CD14-positive monocyte (primary cell): ENCODE measurements at regions not wholly inside any gene's neighbourhood (a gene's known extent, or its start where the extent isn't known, plus 50 kb on each side); places are given as distances from the start of the nearest gene placed in this dataset.

Experiments used
- DNase-seq, 3 donors: peaks; one replicate each; pipeline ENCODE4 v3.0.0-alpha.2; 2011 to 2022
- H2AFZ ChIP-seq: 2 replicates; pipeline ENCODE4 v1.6.0; 2012; ENCODE audit warnings: mild to moderate bottlenecking, low read depth, low read length, inconsistent platforms; ENCODE audit not compliant: insufficient read depth, poor library complexity, severe bottlenecking
- H3K27ac ChIP-seq, 2 donors: 1 replicate in 1 of 2; 2 replicates in 1 of 2; pipeline ENCODE4 v1.5.1; 2012 to 2013; ENCODE audit warnings: low read length in 2 of 2, control low read depth in 1 of 2, inconsistent platforms in 1 of 2, low read depth in 1 of 2, mild to moderate bottlenecking in 1 of 2
- H3K27me3 ChIP-seq, 2 donors: one replicate each; pipeline versions ENCODE4 v1.6.0 to v1.6.1; 2011 to 2013; ENCODE audit warnings: low read length in 2 of 2; ENCODE audit not compliant: control insufficient read depth in 2 of 2, insufficient read depth in 2 of 2
- H3K36me3 ChIP-seq, 2 donors: replicated peaks in 1 of 2; 1 replicate in 1 of 2; 2 replicates in 1 of 2; pipeline versions ENCODE4 v1.5.1 to v1.6.1; 2012 to 2013; ENCODE audit warnings: low read length in 2 of 2, control low read depth in 1 of 2, inconsistent platforms in 1 of 2, mild to moderate bottlenecking in 1 of 2; ENCODE audit not compliant: insufficient read depth in 2 of 2, control insufficient read depth in 1 of 2
- H3K4me1 ChIP-seq, 2 donors: 1 replicate in 1 of 2; 2 replicates in 1 of 2; pipeline versions ENCODE4 v1.5.1 to v1.6.1; 2012 to 2013; ENCODE audit warnings: low read length in 2 of 2, control low read depth in 1 of 2, inconsistent platforms in 1 of 2, mild to moderate bottlenecking in 1 of 2, moderate library complexity in 1 of 2; ENCODE audit not compliant: insufficient read depth in 2 of 2, control insufficient read depth in 1 of 2
- H3K4me2 ChIP-seq: replicated peaks from 2 replicates; pipeline ENCODE3; 2012; ENCODE audit warnings: low read length, moderate library complexity, mild to moderate bottlenecking; ENCODE audit not compliant: poor library complexity, severe bottlenecking; ENCODE audit errors: extremely low read depth
- H3K4me3 ChIP-seq, 3 experiments: fragments of 200-600 bp in 1 of 3; sonication (generic) in 1 of 3; replicated peaks in 1 of 3; 1 replicate in 2 of 3; 2 replicates in 1 of 3; pipeline ENCODE4 v1.5.1; 2011 to 2013; ENCODE audit warnings: low read length in 3 of 3, mild to moderate bottlenecking in 3 of 3, control low read depth in 2 of 3, low read depth in 2 of 3, inconsistent platforms in 1 of 3, moderate library complexity in 1 of 3
- H3K79me2 ChIP-seq: 2 replicates; pipeline ENCODE4 v1.6.0; 2012; ENCODE audit warnings: mild to moderate bottlenecking, control low read depth, inconsistent platforms, low read length, moderate library complexity; ENCODE audit not compliant: insufficient read depth
- H3K9ac ChIP-seq: 2 replicates; pipeline ENCODE4 v1.6.0; 2017; ENCODE audit warnings: low read length, mild to moderate bottlenecking; ENCODE audit not compliant: insufficient read depth, poor library complexity, severe bottlenecking
- H3K9me3 ChIP-seq, 2 donors: replicated peaks in 1 of 2; 1 replicate in 1 of 2; 2 replicates in 1 of 2; pipeline versions ENCODE4 v1.5.1 to v1.6.1; 2012 to 2013; ENCODE audit warnings: low read length in 2 of 2, control low read depth in 1 of 2; ENCODE audit not compliant: control insufficient read depth in 1 of 2, insufficient read depth in 1 of 2
- H4K20me1 ChIP-seq: 2 replicates; pipeline ENCODE4 v1.6.0; 2012; ENCODE audit warnings: mild to moderate bottlenecking, low read length, control low read depth, moderate library complexity; ENCODE audit not compliant: insufficient read depth
- H3K27ac Mint-ChIP-seq, 7 donors: one replicate each; pipeline ENCODE4 v1.8.0; 2020; ENCODE audit warnings: mild to moderate bottlenecking in 7 of 7, mixed read lengths in 7 of 7, moderate library complexity in 6 of 7, inconsistent platforms in 2 of 7
- H3K27me3 Mint-ChIP-seq, 3 donors: one replicate each; pipeline ENCODE4 v1.8.0; 2021 to 2022; ENCODE audit warnings: low read depth in 3 of 3, mild to moderate bottlenecking in 3 of 3, mixed read lengths in 3 of 3, moderate library complexity in 3 of 3, inconsistent platforms in 1 of 3
- H3K36me3 Mint-ChIP-seq, 2 donors: one replicate each; pipeline ENCODE4 v1.8.0; 2020; ENCODE audit warnings: mixed read lengths in 2 of 2, inconsistent platforms in 1 of 2, mild to moderate bottlenecking in 1 of 2
- H3K4me1 Mint-ChIP-seq: one replicate; pipeline ENCODE4 v1.8.0; 2020; ENCODE audit warnings: mild to moderate bottlenecking, mixed read lengths
- H3K4me3 Mint-ChIP-seq, 2 donors: one replicate each; pipeline ENCODE4 v1.8.0; 2020; ENCODE audit warnings: mild to moderate bottlenecking in 2 of 2, mixed read lengths in 2 of 2, moderate library complexity in 1 of 2
- H3K9me3 Mint-ChIP-seq, 7 donors: one replicate each; pipeline ENCODE4 v1.8.0; 2020 to 2022; ENCODE audit warnings: mixed read lengths in 7 of 7, mild to moderate bottlenecking in 6 of 7, moderate library complexity in 6 of 7, inconsistent platforms in 2 of 7
- WGBS: methylation state at CpG from one replicate; pipeline ENCODE4 v1.1.5; 2013; ENCODE audit warnings: missing lambda C conversion rate; ENCODE audit not compliant: insufficient coverage; 5-methylcytosine and 5-hydroxymethylcytosine counted together
- intact Hi-C, 2 donors: fragments of 100-400 bp; cut with micrococcal nuclease; formaldehyde crosslinking; loops; one replicate each; pipeline versions ENCODE4 v1.15.0 to v1.15.1; 2023
- TF ChIP-seq, protein P1 (sequence below): fragments of 200-600 bp; IDR thresholded peaks from one replicate; pipeline ENCODE4 v1.8.0; 2022; ENCODE audit warnings: antibody characterized with exemption, mild to moderate bottlenecking

DNA sequence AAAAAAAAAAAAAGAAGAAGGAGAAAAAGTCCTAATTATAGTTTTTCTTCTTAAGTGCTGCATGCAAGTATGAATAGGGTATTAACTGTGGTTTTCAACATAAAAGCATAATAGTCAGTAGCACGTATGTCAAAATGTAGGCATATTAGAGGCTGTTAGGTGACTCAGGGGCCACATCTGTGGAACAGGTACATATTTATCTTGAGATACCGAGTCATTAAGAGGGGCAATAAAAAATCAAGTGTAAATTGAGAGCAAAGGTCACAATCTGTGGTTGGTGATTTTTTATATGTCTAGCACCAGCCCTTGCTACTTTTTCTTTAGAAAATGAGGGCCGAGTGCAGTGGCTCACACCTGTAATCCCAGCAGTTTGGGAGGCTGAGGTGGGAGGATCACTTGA lies 1113.8 kb upstream of the RBFOX1 start:
- Mint-ChIP-seq H3K9me3 (peaks cover 0 to 7% (median 2%) of the 10 kb centered on the region in 7 donors), H3K36me3 (no peaks in the 10 kb centered on the region), H3K4me3 (no peak overlapping the region), H3K27me3 (peaks cover 0 to 1% (median 1%) of the 10 kb centered on the region in 3 donors), H3K4me1 (no peaks in the 10 kb centered on the region), H3K27ac (no peak overlapping the region)
- Histone ChIP-seq H3K4me1 (no peaks in the 10 kb centered on the region), H3K4me2 (no peak overlapping the region), H3K4me3 (no peak overlapping the region), H3K27me3 (no peaks in the 10 kb centered on the region), H3K27ac (no peak overlapping the region), H3K9me3 (peaks cover 4 to 9% of the 10 kb centered on the region in 2 donors), H4K20me1 (no peaks in the 10 kb centered on the region), H2AFZ (no peak overlapping the region), H3K79me2 (no peaks in the 10 kb centered on the region), H3K36me3 (no peaks in the 10 kb centered on the region), H3K9ac (no peak overlapping the region)
- intact Hi-C loops, result no loop called here
- TF ChIP-seq, protein P1, sequence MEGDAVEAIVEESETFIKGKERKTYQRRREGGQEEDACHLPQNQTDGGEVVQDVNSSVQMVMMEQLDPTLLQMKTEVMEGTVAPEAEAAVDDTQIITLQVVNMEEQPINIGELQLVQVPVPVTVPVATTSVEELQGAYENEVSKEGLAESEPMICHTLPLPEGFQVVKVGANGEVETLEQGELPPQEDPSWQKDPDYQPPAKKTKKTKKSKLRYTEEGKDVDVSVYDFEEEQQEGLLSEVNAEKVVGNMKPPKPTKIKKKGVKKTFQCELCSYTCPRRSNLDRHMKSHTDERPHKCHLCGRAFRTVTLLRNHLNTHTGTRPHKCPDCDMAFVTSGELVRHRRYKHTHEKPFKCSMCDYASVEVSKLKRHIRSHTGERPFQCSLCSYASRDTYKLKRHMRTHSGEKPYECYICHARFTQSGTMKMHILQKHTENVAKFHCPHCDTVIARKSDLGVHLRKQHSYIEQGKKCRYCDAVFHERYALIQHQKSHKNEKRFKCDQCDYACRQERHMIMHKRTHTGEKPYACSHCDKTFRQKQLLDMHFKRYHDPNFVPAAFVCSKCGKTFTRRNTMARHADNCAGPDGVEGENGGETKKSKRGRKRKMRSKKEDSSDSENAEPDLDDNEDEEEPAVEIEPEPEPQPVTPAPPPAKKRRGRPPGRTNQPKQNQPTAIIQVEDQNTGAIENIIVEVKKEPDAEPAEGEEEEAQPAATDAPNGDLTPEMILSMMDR, result no peak
- DNase-seq, result no peak
- WGBS, result 50% methylated on average over 3 of the region's 3 CpGs

DNA sequence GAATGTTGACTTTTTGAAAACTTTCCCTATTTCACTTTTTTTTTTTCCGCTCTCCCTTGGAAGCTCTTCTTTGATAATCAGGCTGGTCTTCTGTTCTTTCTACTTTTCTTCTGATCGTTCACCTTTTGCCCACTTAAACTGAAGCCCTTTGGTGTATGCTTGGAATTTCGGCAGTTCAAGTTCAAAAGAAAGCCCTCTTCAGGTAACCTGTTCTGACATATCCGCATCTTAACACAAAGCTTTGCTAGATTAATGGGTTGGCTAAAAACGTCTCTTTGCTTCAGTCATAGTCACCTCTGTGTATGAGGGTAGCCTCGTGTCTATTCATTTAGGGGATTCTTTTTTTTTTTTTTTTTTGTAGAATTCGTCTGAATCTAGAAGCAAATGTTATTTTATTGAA lies 1115.8 kb upstream of the RBFOX1 start:
- intact Hi-C loops, result no loop called here
- H3K9ac ChIP-seq, result no peak overlapping the region
- Mint-ChIP-seq H3K9me3 (peaks cover 0 to 11% (median 2%) of the 10 kb centered on the region in 7 donors), H3K27ac (no peak overlapping the region), H3K4me3 (no peak overlapping the region), H3K4me1 (no peaks in the 10 kb centered on the region), H3K36me3 (no peaks in the 10 kb centered on the region), H3K27me3 (peaks cover 0 to 1% (median 1%) of the 10 kb centered on the region in 3 donors)
- TF ChIP-seq, protein P1, result no peak
- H3K27me3 ChIP-seq, result no peaks in the 10 kb centered on the region
- H3K4me1 ChIP-seq, result no peaks in the 10 kb centered on the region
- H4K20me1 ChIP-seq, result no peaks in the 10 kb centered on the region
- H3K27ac ChIP-seq, result no peak overlapping the region
- H3K4me3 ChIP-seq, result no peak overlapping the region
- H2AFZ ChIP-seq, result no peak overlapping the region
- no peaks in the 10 kb centered on the region for H3K79me2 ChIP-seq
- H3K4me2 ChIP-seq, result no peak overlapping the region
- 80% methylated on average over 1 of the region's 7 CpGs for WGBS
- H3K9me3 ChIP-seq, result peaks cover 4 to 9% of the 10 kb centered on the region in 2 donors
- DNase-seq, result no peak
- no peaks in the 10 kb centered on the region for H3K36me3 ChIP-seq
